GM19467 (cell line): ENCODE measurements at regions not wholly inside any gene's neighbourhood (a gene's known extent, or its start where the extent isn't known, plus 50 kb on each side); places are given as distances from the start of the nearest gene placed in this dataset.

Experiments used
- ATAC-seq: cut with Tn5 transposase; IDR thresholded peaks from one replicate; pipeline ENCODE4 v1.9.1; 2021; ENCODE audit warnings: mild to moderate bottlenecking, moderate library complexity; ENCODE audit not compliant: unreplicated experiment

DNA sequence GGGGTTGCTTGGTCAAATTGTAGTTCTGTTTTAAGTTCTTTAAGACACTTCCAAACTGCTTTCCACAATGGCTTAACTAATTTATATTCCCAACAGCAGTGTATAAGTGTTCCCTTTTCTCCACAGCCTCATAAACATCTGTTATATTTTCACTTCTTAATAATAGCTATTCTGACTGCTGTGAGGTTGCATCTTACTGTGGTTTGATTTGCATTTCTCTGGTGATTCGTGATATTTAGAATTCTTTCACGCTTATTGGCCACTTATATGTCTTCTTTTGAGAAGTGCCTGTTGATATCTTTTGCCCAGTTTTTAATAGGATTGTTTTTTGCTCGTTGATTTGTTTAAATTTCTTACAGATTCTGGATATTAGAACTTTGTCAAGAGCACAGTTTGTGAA is 278.6 kb upstream of the ITM2A start:
- no peak for ATAC-seq

DNA sequence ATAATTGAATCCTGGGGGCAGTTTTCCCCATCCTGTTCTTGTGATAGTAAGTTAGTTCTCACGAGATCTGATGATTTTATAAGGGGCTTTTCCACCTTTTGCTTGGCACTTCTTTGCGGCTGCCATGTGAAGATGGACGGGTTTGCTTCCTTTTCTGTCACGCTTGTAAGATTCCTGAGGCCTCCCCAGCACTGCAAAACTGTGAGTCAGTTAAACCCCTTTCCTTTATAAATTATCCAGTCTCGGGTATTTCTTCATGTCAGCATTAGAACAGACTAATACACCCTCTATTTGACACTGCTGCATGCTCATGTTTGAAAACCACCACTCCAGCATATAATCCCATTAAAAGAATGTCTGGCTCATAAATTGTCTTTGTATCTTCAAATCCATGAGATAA is 264.4 kb upstream of the ITM2A start:
- ATAC-seq = no peak

GRCh38 chrX:79630033-79631009 is 263.2 kb upstream of the ITM2A start:
- ATAC-seq = peak; percentile 80

GRCh38 chrX:79623098-79623762 is 256.1 kb upstream of the ITM2A start:
- ATAC-seq = no peak

- ATAC-seq = no peak
Measured at GRCh38 chrX:79618280-79618679, 251.1 kb upstream of the ITM2A start.

- ATAC-seq = no peak
Measured at GRCh38 chrX:79604364-79604763, 237.2 kb upstream of the ITM2A start.

DNA sequence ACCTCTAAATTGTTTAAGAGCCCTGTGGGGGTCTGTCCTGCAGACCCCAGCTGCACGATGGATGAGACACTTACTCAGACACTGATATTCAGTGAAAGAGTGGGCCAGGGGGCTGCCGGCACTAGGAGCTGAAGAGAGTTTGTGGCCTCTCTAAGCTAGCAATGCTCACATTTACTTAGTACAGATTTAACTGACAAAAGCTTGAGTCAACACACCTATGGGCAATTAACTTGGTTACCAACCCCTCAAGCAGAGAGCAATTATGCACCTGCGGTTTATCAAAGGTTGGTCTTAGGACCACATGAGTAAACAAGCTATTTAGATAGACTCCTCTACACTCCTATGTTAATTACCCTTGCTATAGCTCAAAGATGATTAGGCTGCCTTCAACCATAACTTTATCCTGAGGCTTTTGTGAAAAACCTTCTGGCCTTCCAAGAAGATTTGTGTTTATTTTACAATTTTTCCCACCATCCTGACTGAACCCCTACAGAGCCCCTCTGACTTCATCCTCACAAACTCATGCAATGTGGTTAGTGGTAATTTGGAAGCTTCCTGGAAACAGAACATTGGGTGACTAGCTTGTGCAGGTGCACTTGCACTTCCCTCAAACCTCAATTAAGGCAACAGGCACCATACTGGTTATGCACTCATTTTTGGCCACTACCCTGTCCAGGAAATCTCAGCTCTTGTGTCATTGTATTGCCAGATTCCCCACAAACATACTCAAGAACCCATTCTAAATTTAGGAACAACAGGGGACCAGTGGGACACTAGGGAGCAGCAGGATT is 234.4 kb upstream of the ITM2A start:
- no peak for ATAC-seq

GRCh38 chrX:79592259-79592658 is 225.1 kb upstream of the ITM2A start:
- ATAC-seq = no peak

- no peak for ATAC-seq
Measured at GRCh38 chrX:79588233-79588632, 221.1 kb upstream of the ITM2A start.

DNA sequence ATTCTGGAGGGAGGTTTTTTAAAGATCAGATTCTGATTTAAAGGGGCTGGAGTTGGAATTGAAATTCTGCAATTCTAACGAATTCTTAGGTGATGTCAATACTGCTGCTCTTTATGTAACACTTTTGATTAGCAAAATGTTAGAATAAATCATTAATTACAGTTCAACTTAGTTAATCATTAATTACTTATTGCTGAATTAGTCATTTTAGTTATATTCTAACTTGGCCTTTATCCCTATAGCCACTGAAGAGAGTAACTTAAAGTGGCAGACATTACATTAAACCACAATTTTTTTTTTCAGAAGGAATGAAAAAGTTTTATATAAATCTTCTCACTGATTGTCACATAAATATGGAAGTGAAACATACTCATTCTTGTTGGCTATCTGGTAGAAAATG is 206.6 kb upstream of the ITM2A start:
- ATAC-seq = no peak

GRCh38 chrX:79572566-79572965 is 205.4 kb upstream of the ITM2A start:
- ATAC-seq = no peak

DNA sequence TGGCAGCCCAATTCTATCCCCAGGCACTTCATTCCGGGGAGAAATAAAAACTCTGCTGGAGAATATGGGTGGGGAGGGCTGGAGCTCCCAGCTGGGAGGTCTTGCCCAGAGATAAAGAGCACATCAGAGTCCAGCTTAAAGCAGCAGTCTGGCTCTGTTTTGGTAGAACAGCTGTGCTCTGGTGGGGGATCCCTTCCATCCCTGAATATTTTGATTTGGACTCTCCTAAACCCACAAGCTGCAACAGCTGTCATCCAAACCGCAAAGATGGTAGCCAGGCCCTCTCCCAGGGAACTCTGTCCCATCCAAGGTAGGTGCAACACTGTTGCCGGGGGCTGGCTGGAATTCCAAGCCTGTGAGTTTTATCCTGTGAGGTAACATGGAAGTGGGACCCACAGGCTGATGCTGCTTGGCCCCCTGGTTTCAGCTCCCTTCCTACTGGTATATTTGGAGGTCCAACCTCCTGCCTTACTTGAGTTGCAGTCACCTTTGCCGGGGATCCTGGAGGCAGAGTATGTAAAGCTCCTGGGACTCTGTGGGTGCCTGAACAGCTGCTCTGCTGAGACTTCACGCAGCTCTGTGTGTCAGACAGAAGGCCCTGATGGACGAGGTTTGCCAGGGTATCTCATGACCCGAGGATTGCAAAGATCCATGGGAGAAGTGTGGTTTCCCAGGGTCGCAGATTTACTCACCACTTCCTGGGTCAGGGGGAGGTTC is 203.5 kb upstream of the ITM2A start:
- ATAC-seq = no peak

- ATAC-seq = no peak
Measured at GRCh38 chrX:79568309-79568708, 201.2 kb upstream of the ITM2A start.

DNA sequence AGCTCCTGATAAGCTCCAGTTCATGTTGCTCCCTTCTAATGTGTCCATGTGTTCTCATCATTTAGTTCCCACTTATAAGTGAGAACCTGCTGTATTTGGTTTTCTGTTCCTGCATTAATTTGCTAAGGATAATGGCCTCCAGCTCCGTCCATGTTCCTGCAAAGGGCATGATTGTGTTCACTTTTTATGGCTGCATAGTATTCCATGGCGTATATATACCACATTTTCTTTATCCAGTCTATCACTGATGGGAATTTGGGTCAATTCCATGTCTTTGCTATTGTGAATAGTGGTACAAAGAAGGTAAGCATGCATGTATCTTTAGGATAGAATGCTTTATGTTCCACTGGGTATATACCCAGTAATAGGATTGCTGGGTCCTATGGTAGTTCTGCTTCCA is 197.2 kb upstream of the ITM2A start:
- no peak for ATAC-seq

DNA sequence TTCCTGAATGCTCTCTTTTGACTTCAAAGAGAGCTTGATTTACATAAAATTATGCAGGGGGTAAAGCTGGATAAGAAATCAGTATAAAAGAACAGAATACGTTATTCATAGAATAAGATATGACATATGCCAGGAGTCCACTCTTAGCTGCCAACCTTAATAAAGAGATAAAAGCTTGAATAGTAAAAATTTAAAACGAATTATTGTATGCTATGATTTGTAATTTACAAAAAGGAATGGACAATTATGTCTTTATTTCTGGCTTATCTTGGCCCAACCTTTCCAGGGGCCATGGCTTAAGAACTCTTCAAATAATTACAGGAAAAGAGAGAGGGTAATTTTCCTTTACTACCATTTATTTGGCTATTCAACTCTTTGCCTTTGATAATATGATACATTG is 192.2 kb upstream of the ITM2A start:
- no peak for ATAC-seq

GRCh38 chrX:79557212-79557611 is 190.1 kb upstream of the ITM2A start:
- ATAC-seq = no peak

- ATAC-seq = no peak
Measured at GRCh38 chrX:79556800-79557199, 189.7 kb upstream of the ITM2A start.

- ATAC-seq = no peak
Measured at GRCh38 chrX:79530310-79531108, 163.4 kb upstream of the ITM2A start.

GRCh38 chrX:79524642-79525041 is 157.5 kb upstream of the ITM2A start:
- no peak for ATAC-seq

DNA sequence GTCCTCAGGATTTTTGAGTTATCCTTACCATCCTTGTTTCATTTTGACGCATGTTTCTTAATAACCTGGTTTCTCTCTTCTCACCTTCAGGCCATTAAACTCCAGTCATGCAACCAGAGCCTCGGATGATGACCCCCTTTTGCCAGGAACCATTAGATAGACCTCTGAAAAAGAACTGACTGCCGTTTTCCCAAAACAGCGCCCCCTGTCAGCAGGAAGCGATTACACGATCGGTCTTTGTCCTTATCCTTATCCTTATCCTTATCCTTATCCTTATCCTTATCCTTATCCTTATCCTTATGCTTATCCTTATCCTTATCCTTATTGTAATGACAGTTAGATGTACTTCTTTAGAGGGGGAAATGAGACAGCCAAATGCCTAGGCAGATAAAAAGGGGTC is 148.4 kb upstream of the ITM2A start:
- ATAC-seq = no peak
